Brain pericyte (primary cell): ENCODE measurements at regions not wholly inside any gene's neighbourhood (a gene's known extent, or its start where the extent isn't known, plus 50 kb on each side); places are given as distances from the start of the nearest gene placed in this dataset.

Experiments used
- DNase-seq: peaks from one replicate; pipeline ENCODE4 v3.0.0-alpha.2; 2012; ENCODE audit warnings: low read depth, low spot score

DNA sequence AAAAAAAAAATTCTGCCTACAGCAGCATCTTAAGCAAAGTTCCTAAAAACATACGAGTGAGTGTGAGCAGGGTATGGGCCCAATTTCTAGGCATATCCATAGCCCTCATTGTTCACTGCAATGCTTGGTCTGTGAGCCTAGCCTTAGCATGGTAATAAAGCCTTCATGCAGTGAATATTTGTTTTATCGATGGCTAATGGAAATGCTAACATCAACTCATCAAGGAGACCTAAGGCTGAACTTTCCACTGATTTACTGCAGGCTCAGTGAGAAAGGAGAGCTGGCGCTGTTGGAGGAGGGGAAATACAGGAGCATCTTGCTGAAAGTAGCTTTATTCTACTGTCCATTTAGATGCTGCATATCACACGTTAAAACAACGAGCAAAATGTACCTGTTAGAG lies 139.6 kb upstream of the DTNBP1 start:
- DNase-seq, result no peak

GRCh38 chr6:15801912-15802311 lies 139.1 kb upstream of the DTNBP1 start:
- no peak for DNase-seq

DNA sequence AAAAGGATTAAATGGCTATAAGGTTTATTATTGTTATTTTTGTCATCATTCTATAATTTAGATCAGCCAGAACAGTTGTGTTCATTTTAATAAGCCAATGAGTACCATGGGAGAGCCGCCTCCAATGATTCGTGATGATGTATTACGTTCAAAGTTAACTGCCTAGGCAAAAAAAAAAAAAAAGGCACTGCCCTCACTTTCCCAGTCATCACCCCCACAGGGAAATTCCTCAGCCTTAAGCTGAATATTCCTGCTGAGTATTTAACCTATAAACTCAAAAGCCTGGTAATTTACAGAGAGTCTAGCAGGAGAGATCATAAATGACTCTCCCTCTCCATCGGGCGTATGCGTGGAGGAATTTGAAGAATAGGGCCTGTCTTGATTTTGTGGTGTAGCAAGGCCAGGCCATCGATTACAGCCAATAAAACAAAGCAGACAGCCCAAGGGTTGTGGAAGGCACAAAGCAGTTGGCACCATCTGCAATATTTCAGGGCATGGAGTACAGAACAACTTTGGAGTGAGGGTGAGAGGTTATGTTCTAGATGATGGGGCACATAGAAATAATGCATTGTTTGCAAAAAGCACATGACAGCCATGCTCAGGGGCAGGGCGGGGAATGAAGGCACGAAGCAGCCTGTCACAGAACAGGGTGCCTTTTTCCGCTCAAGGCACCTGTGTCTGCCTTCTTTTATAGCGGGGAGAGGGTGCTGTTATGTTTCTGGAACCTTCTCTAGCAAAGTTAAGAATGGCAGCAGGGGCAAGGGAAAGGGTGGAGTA lies 138.2 kb upstream of the DTNBP1 start:
- no peak for DNase-seq

DNA sequence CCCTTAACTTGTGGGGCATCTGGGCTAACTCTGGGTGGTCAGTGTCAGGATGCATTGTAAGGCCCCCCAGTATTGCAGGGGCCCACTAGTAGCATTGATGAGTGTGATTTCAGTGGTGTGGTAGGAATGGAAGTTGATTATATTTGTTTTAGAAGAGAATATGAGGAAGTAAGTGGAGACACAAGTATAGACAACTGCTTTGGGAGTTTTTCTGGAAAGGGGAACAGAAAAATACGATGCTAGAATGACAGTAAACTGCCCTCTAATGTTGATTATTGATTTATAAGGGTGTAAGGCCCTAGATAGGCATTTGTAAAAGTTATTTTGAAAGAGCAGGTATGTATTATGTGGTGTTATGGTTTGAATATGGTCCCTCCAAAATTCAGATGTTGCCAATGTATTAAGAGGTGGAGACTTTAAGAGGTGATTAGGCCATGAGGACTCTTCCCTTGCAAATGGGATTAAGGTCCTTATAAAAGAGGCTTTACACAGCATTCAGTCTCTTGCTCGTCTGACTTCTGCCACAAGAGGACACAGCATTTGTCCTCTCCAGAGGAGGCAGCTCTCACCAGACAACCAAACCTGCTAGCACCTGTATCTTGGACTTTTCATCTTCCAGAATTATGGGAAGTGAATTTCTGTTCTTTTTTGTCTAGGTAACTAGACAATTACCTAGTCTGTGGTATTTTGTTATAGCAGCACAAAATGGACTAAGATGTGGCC lies 135.9 kb upstream of the DTNBP1 start:
- DNase-seq, result no peak

DNA sequence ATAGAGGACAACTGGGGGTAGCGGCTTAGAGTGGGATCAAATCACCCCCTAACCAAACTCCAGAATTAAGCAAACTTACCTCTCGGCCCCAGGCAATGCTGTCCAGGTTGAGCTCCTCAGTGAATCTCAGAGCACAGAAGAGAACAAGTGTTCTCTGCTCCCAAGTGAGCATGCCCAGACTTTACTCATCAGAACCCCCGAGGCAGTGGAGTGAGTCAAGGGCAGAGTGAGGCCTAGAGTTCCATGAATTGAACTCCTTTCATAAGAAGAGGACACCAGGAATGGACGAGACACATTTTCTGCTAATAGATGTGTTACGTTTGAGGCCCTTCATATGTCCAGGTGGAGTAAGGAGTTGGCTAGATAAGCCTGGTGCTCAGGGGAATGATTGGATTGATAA lies 134.0 kb upstream of the DTNBP1 start:
- no peak for DNase-seq

GRCh38 chr6:15796130-15796771 lies 133.4 kb upstream of the DTNBP1 start:
- no peak for DNase-seq

- no peak for DNase-seq
Observed at GRCh38 chr6:15793826-15794225, 131.0 kb upstream of the DTNBP1 start.

GRCh38 chr6:15793288-15793687 lies 130.5 kb upstream of the DTNBP1 start:
- no peak for DNase-seq

DNA sequence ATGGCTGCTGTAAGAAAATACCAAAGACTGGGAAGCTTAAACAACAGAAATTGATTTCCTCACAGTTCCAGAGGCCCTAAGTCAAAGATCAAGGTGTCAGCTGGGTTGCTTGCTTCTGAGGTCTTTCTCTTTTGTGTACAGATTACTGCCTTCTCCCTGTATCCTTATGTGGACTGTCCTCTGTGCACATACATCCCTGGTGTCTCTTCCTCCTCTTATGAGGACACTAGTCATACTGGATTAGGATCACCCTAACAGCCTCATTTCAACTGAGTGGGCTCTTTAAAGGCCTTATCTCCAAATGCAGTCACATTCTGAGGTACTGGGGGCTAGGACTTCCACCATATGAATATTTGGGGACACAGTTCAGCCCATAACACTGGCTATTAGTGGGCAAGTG lies 130.0 kb upstream of the DTNBP1 start:
- no peak for DNase-seq

GRCh38 chr6:15791448-15792181 lies 128.8 kb upstream of the DTNBP1 start:
- no peak for DNase-seq

GRCh38 chr6:15790116-15790515 lies 127.3 kb upstream of the DTNBP1 start:
- no peak for DNase-seq

DNA sequence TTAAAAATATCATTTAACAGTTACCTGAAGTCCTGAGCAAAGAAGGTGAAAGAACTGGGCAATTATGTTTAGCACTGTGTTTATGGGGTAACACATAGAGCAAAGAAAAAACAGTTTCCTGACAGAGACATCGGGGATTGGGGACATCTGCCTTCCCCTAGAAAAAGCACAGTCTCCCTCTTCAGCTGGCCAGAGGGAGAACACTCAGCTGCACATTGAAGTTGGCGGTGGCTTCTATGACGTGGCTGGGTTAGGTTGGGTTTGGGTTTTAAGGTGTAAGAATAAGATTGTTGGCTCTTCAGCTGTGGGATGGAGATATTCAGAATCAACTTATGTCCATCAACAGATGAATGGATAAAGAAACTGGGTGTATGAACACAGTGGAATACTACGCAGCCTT lies 124.0 kb upstream of the DTNBP1 start:
- DNase-seq, result no peak

DNA sequence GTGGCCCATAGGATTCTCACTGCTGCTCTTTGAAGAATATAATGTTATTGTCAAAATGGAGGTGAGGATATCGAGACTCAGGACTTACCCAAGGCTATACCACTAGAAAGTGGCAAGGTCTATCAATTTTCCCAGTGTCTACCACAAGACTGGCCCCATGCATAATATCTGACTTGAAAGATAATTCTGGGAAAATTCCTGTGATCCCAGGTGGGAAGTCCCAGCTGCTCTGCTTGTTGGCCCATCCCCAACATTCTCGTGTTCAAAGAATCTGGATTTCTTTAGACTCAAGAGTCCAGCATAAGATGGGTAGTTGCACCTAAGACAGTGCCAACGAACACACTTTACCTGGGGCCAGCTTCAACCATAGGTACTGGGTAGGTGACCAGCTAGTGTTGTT lies 120.7 kb upstream of the DTNBP1 start:
- no peak for DNase-seq

- DNase-seq, result no peak
Observed at GRCh38 chr6:15781890-15782289, 119.1 kb upstream of the DTNBP1 start.

GRCh38 chr6:15781333-15781732 lies 118.5 kb upstream of the DTNBP1 start:
- DNase-seq, result no peak

GRCh38 chr6:15780437-15780836 lies 117.6 kb upstream of the DTNBP1 start:
- no peak for DNase-seq

GRCh38 chr6:15779726-15780125 lies 116.9 kb upstream of the DTNBP1 start:
- DNase-seq, result no peak

DNA sequence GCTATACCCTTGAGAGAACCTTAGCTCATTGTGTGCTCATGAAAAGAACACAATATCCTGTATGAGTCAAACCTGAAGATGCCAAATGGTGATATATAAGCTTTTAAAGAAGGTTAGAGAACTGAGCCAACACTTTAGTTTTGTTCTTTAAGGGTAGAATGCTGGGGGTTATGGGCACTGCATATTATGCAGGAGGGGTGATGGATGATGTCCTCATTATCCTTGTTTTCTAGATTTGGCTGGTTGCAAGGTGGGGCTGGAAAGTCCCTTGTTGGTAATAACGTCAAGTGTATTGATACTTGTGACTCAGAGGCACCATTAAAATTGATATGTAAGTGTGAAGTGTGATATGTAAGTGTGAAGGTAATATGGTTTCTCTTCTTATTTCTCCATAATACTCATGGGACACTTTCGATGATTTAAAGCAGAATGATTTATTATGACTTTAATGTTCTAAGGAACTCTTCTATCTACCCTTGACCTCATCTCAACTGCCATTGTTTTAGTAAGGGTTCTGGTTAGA lies 113.7 kb upstream of the DTNBP1 start:
- no peak for DNase-seq

DNA sequence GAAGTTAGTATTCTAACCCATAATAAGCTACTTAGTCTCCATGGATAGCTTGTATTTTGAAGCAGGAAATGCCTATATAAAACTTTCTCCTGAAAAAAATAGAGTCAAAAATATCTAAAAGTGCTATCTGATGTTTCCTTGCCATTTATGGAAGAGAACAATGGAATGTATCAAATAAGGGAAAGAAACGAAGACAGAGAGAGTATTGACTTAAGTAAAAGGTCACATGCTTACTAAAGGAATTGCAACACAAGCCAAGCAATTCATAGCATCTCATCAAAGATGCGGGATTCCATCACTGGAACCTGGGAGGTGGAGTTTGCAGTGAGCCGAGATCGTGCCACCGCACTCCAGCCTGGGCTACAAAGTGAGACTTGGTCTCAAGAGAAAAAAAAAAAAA lies 112.9 kb upstream of the DTNBP1 start:
- DNase-seq, result no peak

DNA sequence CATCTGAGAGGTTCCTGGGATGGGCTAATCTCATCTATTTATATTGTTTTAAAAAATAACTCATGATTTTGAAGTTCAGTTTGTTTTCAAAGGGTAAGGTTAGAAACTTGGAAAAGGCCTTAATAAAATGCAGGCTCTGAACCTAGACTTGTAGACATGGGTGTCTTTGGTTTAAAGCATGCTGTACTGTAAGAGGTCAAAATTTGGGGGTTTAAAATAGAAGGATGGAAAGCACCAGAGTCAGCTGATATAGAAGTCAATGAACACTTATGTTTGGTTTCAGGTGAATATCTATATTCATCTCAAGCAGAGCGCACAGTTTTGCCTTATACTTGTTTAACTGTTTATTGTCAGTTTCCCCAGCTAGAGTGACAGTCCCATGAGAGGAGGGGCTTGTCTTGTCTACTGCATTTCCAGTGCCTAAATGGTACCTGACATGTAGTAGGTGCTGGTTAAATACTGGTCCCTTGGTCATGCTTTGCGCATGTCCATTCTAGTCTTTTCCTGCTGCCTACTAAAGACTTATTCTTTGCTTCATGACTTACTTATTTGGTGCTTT lies 112.3 kb upstream of the DTNBP1 start:
- DNase-seq, result no peak

DNA sequence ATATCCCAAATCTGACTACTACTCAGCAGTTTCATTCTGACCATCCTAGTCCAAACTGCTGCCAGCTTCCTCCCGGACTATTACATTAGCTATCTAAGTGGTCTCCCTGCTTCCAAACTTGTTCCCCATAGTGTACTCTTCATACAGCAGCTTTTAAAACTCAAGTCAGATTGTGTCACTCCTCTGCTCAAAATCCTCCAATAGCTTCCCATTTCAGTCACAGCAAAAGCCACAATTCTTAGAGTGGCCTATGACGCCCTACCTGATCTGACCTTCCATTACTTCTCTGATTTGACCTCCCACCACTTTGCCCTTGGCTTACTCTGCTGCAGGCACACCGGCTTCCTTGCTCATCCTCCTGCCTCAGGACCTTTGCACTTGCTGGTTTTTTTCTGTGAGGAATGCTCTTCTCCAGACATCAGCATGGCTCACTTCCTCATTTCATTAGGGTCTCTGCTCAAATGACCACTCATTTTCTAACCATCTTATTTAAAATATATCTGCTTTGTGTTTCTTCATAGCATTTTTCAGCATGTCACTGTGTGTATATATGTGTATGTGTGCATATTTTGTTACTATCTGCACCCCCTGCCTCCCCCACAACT lies 111.1 kb upstream of the DTNBP1 start:
- DNase-seq, result no peak
